GM12878 (cell line): ENCODE measurements at regions not wholly inside any gene's neighbourhood (a gene's known extent, or its start where the extent isn't known, plus 50 kb on each side); places are given as distances from the start of the nearest gene placed in this dataset.

Source experiments
- ATAC-seq: fragments of 200-7000 bp; cut with Tn5 transposase; 3 replicates; pipeline ENCODE4 v1.9.1; 2020; ENCODE audit warnings: mild to moderate bottlenecking, moderate library complexity
- BruUV-seq: library from RNA; stranded (reverse); fragments of 400-500 nt; replicated peaks from 2 replicates; lab custom pipeline; 2021; lab: Mats Ljungman, UMichigan
- CTCF ChIA-PET: fragments of 300-600 bp; sonication (Branson Sonifier 250); formaldehyde crosslinking; extraction: SDS; loops from one replicate; lab custom pipeline; 2021; ENCODE audit warnings: inconsistent platforms; lab: Yijun Ruan, JAX
- POLR2A ChIA-PET: fragments of 350-600 bp; formaldehyde crosslinking; extraction: SDS; loops from one replicate; lab custom pipeline; 2021; ENCODE audit warnings: inconsistent platforms; lab: Charles Lee
- RAD21 ChIA-PET: fragments of 300-600 bp; sonication (Branson Sonifier 250); formaldehyde crosslinking; loops from one replicate; lab custom pipeline; 2023; ENCODE audit warnings: antibody characterized with exemption; ENCODE audit not compliant: unreplicated experiment; lab: Charles Lee
- SMC1A ChIA-PET: fragments of 300-600 bp; sonication (Branson Sonifier 250); formaldehyde crosslinking; loops from one replicate; lab custom pipeline; 2023; ENCODE audit not compliant: unreplicated experiment, uncharacterized antibody; lab: Charles Lee
- DNase-seq: peaks from one replicate; pipeline ENCODE4 v3.0.0-alpha.2; 2011; ENCODE audit warnings: low read depth, low spot score
- FAIRE-seq: peaks from 3 replicates; lab custom pipeline; 2011; peaks lifted over from hg19 to GRCh38; lab: Jason Lieb, UNC
- H2AFZ ChIP-seq: 2 replicates; pipeline ENCODE4 v1.6.0; 2011; ENCODE audit warnings: low read depth, low read length, control low read depth; ENCODE audit not compliant: control insufficient read depth
- H3K27ac ChIP-seq: 2 replicates; pipeline ENCODE4 v1.5.1; 2011; ENCODE audit warnings: control low read depth; ENCODE audit not compliant: control insufficient read depth, insufficient read depth
- H3K27me3 ChIP-seq, 2 experiments: replicated peaks in 1 of 2; 2 replicates each; pipeline versions ENCODE4 v1.6.0 to v1.6.1; 2011; ENCODE audit warnings: low read length in 1 of 2; ENCODE audit not compliant: control insufficient read depth in 2 of 2, insufficient read depth in 2 of 2
- H3K36me3 ChIP-seq, 2 experiments: 2 replicates each; pipeline ENCODE4 v1.5.1; 2011; ENCODE audit warnings: low read length in 1 of 2; ENCODE audit not compliant: control insufficient read depth in 2 of 2, insufficient read depth in 2 of 2
- H3K4me1 ChIP-seq: 2 replicates; pipeline ENCODE4 v1.6.1; 2011; ENCODE audit warnings: mild to moderate bottlenecking, low read length, moderate library complexity, mixed read lengths; ENCODE audit not compliant: control insufficient read depth, insufficient read depth
- H3K4me2 ChIP-seq: 2 replicates; pipeline ENCODE4 v1.6.0; 2011; ENCODE audit warnings: control low read depth; ENCODE audit not compliant: control insufficient read depth, insufficient read depth
- H3K4me3 ChIP-seq: fragments of 200-600 bp; sonication (generic); 2 replicates; pipeline ENCODE4 v1.5.1; 2016
- H3K79me2 ChIP-seq: 2 replicates; pipeline ENCODE4 v1.6.0; 2011; ENCODE audit warnings: low read length; ENCODE audit not compliant: control insufficient read depth, insufficient read depth
- H3K9ac ChIP-seq: 2 replicates; pipeline ENCODE4 v1.8.0; 2011; ENCODE audit warnings: low read length, control low read depth, mixed read lengths; ENCODE audit not compliant: control insufficient read depth, insufficient read depth
- H3K9me3 ChIP-seq: replicated peaks from 3 replicates; pipeline ENCODE4 v1.5.1; 2011; ENCODE audit warnings: mild to moderate bottlenecking, low read length; ENCODE audit not compliant: control insufficient read depth, insufficient read depth
- H4K20me1 ChIP-seq: 2 replicates; pipeline ENCODE4 v1.6.0; 2011; ENCODE audit not compliant: control insufficient read depth, insufficient read depth
- CHD4 ChIP-seq: fragments of 200-600 bp; sonication (generic); IDR thresholded peaks from 2 replicates; pipeline ENCODE4 v1.6.1; 2016; ENCODE audit warnings: mild to moderate bottlenecking
- E4F1 ChIP-seq: fragments of 450-650 bp; IDR thresholded peaks from 2 replicates; pipeline ENCODE4 v1.6.1; 2018; ENCODE audit warnings: borderline replicate concordance, mild to moderate bottlenecking; ENCODE audit not compliant: partially characterized antibody
- HCFC1 ChIP-seq: fragments of 150-350 bp; IDR thresholded peaks from 2 replicates; pipeline ENCODE4 v1.6.1; 2014; ENCODE audit warnings: low read length
- SREBF1 ChIP-seq: IDR thresholded peaks from 2 replicates; pipeline ENCODE4 v1.6.1; 2012; ENCODE audit warnings: mild to moderate bottlenecking, low read length
- SRF ChIP-seq, 2 experiments: IDR thresholded peaks; 2 replicates each; pipeline ENCODE4 v1.6.1; 2011; ENCODE audit warnings: low read depth in 2 of 2, low read length in 2 of 2, mild to moderate bottlenecking in 1 of 2, moderate library complexity in 1 of 2
- STAT3 ChIP-seq: IDR thresholded peaks from 2 replicates; pipeline ENCODE4 v1.6.1; 2011; ENCODE audit warnings: low read depth, low read length, improper control_type of control experiment
- SUZ12 ChIP-seq: fragments of 200-600 bp; sonication (generic); IDR thresholded peaks from one replicate; pipeline ENCODE4 v1.6.1; 2018; ENCODE audit warnings: antibody characterized with exemption, mild to moderate bottlenecking; ENCODE audit not compliant: unreplicated experiment
- WGBS: methylation state at CpG from one replicate; pipeline ENCODE4 v1.1.6; 2016; ENCODE audit warnings: low lambda C conversion rate; ENCODE audit not compliant: insufficient replicate concordance, insufficient coverage; ENCODE audit errors: missing lambda C conversion rate; 5-methylcytosine and 5-hydroxymethylcytosine counted together
- in situ Hi-C: fragments of 300-500 bp; cut with MboI; formaldehyde crosslinking; loops from 9 replicates; pipeline ENCODE4 v1.14.3; 2018; ENCODE audit warnings: mixed read lengths
- intact Hi-C: fragments of 100-400 bp; cut with micrococcal nuclease; formaldehyde crosslinking; loops from one replicate; pipeline ENCODE4 v1.14.2; 2022; ENCODE audit not compliant: unreplicated experiment
- TF ChIP-seq, protein P1 (sequence below): fragments of 450-650 bp; IDR thresholded peaks from 2 replicates; pipeline ENCODE4 v1.6.1; 2017; ENCODE audit warnings: low read depth, mild to moderate bottlenecking, moderate library complexity

DNA sequence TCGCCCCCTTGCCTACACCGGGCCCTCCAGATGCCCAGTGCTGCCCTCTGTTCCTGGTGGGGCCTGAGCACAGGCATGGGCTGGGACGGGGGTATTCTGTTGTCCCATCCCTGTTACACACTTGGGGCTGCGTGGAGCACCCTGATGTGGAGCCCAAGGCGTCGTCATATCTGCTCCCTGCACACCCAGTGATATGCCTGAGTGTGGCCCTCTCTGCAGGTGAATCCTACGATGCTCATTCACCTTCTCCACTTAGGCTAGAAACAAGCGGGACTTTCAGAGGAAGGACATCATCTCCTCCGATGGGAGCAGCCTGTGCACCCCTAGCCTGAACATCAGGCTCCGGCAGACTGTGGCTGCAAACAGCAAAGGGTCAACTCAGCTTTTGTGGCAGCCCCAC, 91.0 kb upstream of the NPTX2 start:
- no TSS peak for BruUV-seq
- H2AFZ ChIP-seq: no peak overlapping the region
- ChIA-PET SMC1A (no interaction called here), CTCF (no interaction called here), POLR2A (no interaction called here), RAD21 (no interaction called here)
- no peak for ATAC-seq
- no peak overlapping the region for H3K27ac ChIP-seq
- H3K4me1 ChIP-seq: no peaks in the 10 kb centered on the region
- no peaks in the 10 kb centered on the region for H3K27me3 ChIP-seq
- H3K4me2 ChIP-seq: no peak overlapping the region
- in situ Hi-C loops: no loop called here
- DNase-seq: no peak
- TF ChIP-seq SREBF1: no peak
- TF ChIP-seq HCFC1: no peak
- TF ChIP-seq SRF (IDR thresholded peaks at IDR 0.05; ENCODE audit: low read depth in 2 of 2, low read length in 2 of 2): no peak
- TF ChIP-seq E4F1: no peak
- TF ChIP-seq, protein P1, sequence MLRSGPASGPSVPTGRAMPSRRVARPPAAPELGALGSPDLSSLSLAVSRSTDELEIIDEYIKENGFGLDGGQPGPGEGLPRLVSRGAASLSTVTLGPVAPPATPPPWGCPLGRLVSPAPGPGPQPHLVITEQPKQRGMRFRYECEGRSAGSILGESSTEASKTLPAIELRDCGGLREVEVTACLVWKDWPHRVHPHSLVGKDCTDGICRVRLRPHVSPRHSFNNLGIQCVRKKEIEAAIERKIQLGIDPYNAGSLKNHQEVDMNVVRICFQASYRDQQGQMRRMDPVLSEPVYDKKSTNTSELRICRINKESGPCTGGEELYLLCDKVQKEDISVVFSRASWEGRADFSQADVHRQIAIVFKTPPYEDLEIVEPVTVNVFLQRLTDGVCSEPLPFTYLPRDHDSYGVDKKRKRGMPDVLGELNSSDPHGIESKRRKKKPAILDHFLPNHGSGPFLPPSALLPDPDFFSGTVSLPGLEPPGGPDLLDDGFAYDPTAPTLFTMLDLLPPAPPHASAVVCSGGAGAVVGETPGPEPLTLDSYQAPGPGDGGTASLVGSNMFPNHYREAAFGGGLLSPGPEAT: no peak
- no peak for TF ChIP-seq CHD4
- no peak for TF ChIP-seq SUZ12
- no peak for TF ChIP-seq STAT3
- TF ChIP-seq, all 136 proteins: peak for 0
- Histone ChIP-seq H3K36me3 (no peaks in the 10 kb centered on the region), H3K79me2 (no peaks in the 10 kb centered on the region), H3K9me3 (no peaks in the 10 kb centered on the region), H3K9ac (no peak overlapping the region), H4K20me1 (no peaks in the 10 kb centered on the region), H3K4me3 (no peak overlapping the region)
- intact Hi-C loops: no loop called here
- WGBS: 43% methylated on average over 10 of the region's 10 CpGs
- FAIRE-seq: no peak
